GM19438 (cell line): ENCODE measurements at regions not wholly inside any gene's neighbourhood (a gene's known extent, or its start where the extent isn't known, plus 50 kb on each side); places are given as distances from the start of the nearest gene placed in this dataset.

ENCODE experiments used
- ATAC-seq: cut with Tn5 transposase; IDR thresholded peaks from one replicate; pipeline ENCODE4 v1.9.1; 2021; ENCODE audit warnings: low read depth; ENCODE audit not compliant: unreplicated experiment

DNA sequence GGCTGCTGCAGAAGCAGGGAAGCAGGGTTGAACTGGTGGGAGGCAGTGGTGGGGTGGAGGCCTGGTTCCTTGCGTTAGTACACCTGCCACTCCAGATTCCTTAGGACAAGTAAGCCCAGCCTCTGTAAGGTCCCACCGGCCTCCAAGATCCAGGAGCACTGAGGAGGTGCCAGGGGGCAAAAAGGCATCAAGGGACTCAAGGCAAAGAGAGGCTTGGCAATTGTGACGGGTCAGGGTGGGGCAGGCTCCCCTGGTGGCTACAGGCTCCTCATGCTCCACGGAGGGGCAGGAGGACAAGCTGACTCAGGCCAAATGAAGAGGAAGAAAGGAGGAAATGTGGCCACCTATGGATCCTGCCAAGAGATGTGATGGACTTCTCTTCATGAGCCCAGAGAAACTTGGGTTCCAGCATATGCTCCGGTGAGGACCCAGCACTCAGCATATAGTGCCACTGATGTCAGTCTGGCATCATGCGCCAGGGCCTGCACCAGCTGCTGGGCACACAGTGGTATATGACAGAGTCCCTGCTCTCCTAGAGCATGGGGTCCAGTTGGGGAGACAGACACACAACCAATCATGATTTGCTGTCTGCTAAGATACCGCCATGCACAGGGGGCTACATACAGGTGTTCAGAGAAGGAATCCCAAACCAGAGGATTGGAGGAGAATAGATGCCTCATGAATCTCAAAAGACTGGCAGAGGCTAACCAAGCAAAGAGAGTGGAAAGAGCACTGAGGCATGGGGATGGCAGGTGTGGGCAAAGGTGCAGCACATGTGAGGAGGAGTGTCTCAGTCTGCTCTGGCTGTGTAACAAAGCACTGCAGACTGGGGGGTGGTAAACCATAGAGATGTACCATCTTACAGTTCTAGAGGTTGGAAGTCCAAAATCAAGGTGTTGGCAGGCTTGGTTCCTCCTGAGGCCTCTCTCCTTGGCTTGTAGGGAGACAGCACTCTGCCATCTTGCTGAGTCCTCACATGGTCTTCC is 249.7 kb downstream of the RHOU start:
- no peak for ATAC-seq

DNA sequence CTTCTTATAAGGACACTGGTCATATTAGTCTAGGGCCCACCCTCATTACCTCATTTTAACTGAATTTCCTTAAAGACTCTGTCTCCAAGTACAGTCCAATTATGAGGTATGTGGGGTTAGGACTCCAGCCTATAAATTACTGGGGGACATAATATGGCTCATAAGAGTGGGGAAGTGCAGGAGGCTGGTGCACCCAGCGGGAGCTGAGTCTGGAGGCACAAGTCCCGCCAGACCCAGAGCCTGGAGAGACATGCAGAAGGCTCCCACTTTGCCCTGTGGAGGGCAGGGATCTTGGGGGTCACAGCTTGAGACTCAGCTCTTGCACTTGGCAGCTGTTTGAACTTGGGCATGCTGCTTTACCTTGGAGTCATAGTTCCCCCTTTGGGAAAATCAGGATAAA is 250.4 kb downstream of the RHOU start:
- ATAC-seq = no peak

DNA sequence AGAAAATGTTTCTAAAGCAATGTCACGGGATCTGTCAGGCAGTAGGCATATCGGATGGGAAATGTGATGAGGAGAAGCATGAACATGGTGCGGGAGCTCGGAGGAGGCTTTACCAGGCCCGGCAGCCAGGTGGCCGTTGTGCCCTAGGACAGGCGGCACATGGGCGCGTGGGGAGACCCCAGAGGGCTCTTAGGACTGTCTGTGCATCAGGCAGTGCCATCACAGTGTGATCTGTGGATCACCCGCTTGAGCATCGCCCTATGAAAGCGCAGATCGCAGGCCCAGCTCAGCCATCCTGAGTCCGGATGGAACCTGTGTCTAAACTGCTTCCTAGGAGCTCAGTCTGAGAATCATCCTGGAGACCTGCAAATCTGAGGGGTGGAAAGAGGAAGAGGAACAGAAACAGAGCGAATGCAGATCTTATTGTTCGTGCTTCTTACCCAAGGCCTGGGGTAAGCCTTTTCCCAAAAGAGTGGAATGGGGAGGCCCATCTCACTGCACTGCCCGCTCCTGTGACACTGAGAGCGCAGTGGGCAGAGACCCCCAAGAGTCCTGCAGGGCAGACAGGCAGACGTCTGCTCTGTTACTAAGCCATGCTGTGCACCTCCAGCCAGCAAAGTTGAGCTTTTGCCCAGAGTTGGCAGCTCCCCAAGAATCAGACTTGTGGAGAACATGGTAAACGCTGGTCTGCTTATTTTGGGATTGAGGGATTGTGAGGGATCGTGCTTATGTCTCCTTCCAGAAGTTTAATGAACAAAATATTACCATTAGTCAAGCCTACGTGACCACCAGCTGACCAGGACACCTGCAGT is 251.0 kb downstream of the RHOU start:
- no peak for ATAC-seq

GRCh38 chr1:228987286-228987685 is 252.0 kb downstream of the RHOU start:
- no peak for ATAC-seq

DNA sequence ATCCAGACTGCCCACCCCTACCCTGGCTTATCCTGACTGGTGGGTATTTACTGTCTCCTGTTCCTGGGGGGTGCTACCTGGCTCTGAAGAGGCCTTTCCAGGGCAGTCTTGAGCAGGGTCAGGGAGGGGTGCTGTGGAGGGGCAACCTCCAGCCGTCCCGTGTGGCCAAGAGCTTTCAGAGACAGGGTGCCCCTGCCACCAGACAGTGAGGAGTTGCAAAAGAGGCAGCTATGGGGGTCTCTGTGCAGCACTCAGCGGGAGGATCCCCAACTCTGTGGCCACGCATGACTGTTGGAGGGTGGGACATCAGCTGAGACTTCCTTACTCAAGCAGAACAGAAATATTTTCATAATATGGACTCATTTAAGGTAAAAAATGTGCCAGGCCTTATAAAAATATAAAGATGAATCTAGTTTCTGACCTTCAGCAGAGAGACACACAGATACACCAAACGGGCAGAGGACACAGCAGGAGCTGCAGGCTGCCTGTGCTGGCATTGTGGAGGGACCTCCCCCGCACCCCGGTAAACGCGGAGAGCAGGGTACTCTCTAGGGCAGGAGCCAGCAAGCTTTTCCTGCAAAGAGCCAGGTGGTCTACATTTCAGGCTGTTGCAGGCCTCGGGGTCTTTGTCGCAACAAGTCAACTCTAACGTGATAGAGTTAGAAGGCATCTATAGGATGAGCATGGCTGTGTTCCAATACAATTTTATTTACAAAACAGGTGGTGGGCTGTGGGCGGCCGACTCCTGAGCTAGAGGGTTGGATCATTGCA is 252.6 kb downstream of the RHOU start:
- no peak for ATAC-seq

GRCh38 chr1:228988664-228989063 is 253.4 kb downstream of the RHOU start:
- no peak for ATAC-seq

GRCh38 chr1:228989176-228989575 is 253.9 kb downstream of the RHOU start:
- ATAC-seq = no peak

DNA sequence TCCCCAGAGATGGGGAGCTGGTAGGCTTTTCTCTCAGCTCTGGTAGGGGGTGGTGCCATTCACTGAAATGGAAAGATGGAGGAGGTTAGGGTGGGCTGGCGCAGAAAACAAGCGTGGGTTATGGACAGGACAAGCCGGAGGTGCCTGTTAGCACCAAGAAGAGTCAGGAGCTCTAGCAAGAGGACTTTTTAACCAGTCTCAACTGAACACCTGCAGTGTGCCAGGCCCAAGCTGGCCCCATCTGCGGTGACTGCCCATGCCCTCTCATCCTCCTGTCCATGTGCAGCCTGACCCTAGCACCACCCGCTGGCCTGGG is 254.4 kb downstream of the RHOU start:
- ATAC-seq = no peak

DNA sequence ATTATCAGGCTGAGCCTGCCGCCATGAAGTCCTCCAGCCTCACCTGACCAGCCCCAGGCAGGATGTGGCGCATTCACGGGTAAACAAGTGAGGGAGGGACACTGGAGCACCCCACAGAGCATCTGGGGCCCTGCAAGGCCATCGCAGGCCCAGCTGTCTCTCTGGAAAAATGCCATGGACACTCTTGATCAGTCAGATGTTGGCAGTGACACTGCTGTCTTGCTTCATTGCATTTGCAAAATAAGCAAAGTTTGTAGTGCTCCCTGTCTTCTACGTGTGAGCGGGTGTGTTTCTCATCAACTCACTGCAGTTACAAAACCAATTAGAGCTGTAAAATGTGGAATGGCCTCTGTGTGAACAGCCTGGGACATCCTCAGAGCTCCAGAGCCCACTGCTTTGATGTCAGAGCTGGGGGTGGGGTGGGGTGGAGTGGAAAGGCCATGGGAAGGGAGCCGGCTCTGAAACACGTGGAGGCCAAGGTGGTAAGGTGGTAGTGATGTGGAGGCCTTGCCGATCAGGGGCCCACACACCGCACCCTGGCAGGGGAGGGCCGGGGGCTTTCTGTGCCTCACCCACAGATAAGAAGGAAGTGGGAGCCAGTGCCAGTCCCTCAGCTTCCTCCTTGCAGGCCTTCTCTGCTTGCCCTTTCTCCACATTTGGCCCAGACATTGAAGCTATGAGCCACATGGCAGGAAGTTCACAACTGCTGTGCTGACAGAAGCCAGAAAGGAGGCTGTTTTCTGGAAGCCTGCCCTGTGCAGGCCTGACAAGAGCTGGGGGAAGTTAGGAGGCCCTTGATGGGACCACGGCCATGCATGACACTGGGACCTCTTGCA is 254.9 kb downstream of the RHOU start:
- ATAC-seq = no peak

- no peak for ATAC-seq
These were observed 255.8 kb downstream of the RHOU start for GRCh38 chr1:228990906-228991569.

DNA sequence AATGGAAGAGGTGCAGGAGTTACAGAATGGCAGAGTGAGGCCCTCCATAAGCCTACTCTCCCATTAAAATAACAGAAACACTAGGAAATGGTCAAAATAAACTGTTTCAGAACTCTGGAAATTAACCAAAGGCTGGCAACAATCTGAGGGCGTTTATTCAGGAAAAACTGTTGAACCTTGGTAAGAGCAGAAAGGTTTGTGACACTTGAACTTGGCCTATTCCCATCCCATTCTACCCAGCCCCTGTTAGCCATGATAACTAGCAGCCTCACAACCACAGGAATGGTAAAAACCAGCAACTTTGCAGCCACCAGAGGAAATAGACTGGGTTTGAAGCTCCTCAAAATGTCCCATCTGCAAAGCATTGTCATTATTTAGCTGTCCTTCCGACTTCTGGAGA is 256.8 kb downstream of the RHOU start:
- ATAC-seq = no peak

DNA sequence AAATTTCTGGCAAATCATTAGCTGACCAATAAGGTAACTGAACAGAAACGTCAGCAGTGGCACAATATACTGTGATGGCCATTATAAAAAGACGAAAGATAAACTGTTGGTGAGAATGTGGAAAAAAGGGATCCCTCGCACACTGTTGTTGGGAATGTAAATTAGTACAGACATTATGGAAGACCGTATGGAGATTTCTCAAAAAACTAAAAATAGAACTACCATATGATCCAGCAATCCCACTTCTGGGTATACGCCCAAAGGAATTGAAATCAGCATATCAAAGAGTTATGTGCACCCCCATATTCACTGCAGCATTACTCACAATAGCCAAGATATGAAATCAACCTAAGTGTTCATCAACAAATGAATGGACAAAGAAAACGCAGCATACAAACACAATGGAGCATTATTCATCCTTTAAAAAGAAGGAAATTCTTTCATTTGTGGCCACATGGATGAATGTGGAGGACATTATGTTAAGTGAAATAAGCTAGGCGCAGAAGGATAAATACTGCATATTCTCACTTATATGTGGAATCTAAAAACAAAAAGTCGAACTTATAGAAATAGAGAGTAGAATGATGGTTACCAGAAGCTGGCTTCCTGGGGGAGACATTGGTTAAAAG is 257.7 kb downstream of the RHOU start:
- no peak for ATAC-seq

GRCh38 chr1:228994676-228995594 is 259.7 kb downstream of the RHOU start:
- no peak for ATAC-seq

DNA sequence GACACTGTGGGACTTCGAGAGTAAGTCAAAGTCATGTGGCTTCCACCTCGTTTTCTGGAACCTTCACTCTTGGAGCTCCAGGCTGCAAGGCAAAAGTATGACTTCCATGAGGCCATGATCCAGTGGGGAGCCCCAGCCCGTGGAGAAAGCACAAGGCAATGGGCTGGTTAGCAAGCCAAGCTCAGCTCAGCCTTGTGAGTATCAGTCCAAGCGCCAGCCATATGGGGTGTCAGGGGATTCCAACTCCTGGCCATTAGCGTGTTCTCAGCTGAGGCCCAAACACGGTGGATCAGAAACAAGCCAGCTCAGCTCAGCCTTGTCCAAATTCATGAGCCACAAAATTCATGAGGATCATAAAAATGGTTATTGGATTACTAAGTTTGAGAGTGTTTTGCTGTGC is 261.0 kb downstream of the RHOU start:
- no peak for ATAC-seq

DNA sequence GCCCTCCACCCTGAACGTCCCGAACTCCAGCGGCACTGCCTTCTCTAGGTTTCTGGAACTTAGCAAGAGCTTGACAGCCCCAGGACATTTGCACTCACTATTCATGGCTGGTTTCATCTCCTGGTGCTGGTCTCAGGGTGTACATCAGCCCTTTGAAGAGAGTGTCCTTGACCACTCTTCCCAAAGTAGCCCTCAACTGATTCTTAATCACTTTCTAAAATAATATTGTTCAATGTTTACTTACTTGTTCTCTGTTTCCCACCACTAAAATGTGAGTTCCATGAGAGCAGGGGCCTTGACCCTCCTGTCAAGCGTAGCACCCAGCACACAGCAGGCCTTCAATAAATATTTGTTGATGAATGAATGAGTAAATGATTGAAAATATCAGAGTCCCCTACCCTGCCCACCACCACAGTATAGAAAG is 262.5 kb downstream of the RHOU start:
- no peak for ATAC-seq

DNA sequence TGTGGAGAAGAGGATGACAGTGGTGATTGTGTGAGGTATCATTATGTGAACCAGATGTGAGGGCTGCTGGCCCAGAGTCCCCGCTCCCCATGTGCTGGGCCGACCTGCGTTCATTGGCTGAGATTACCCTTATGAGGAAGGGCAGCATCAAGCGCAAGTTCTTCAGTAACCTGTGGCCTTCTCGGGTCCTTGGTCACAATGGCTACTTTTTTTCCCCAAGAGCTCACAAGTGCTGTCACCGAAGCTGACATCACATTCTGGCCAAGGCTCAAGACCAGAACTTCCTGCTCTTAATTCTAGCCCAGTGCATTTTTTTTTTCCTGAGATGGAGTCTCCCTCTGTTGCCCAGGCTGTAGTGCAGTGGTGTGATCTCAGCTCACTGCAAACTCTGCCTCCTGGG is 262.9 kb downstream of the RHOU start:
- no peak for ATAC-seq

GRCh38 chr1:228999446-229000170 is 264.3 kb downstream of the RHOU start:
- ATAC-seq = no peak
